ENCODE measurements at regions not wholly inside any gene's neighbourhood (a gene's known extent, or its start where the extent isn't known, plus 50 kb on each side); places are given as distances from the start of the nearest gene placed in this dataset.
A peak's percentile ranks its signal among the peaks of the same experiment; 100 is the strongest.

DNA sequence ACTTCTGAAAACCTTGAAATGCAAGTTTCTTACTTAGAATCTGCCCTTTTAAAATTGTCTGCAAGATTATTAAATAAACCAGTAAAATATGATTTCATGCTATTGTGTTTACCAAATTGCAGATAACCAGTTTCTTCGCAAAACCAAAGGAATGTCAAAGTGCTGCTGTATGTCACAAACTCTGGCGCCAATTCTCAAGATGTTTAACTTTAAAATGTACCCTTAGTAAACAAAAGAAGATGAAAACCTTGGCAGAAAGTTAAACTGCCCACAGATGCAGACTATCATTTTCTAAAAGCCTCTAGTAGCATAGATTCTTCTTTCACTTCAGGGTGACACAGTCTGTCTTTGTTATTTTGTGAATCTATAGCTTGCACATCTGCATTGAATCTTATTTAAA lies 189.2 kb downstream of the SLITRK6 start:
- H3K4me1 ChIP-seq (ENCODE audit: control insufficient read depth in 5 of 5, insufficient read depth in 5 of 5, low read length in 5 of 5) = peaks cover 0 to 10% (median 0%) of the 10 kb centered on the region in 5 donors
- H3K27me3 ChIP-seq (ENCODE audit: control insufficient read depth in 3 of 3, insufficient read depth in 3 of 3, low read length in 2 of 3) = no peaks in the 10 kb centered on the region
- H3K9ac ChIP-seq (ENCODE audit: insufficient read depth in 1 of 2, low read length in 2 of 2) = no peak overlapping the region
- no peak overlapping the region for H3K4me3 ChIP-seq
- ATAC-seq (ENCODE audit: insufficient read depth, low FRiP score) = no peak
- TF ChIP-seq, protein P1, sequence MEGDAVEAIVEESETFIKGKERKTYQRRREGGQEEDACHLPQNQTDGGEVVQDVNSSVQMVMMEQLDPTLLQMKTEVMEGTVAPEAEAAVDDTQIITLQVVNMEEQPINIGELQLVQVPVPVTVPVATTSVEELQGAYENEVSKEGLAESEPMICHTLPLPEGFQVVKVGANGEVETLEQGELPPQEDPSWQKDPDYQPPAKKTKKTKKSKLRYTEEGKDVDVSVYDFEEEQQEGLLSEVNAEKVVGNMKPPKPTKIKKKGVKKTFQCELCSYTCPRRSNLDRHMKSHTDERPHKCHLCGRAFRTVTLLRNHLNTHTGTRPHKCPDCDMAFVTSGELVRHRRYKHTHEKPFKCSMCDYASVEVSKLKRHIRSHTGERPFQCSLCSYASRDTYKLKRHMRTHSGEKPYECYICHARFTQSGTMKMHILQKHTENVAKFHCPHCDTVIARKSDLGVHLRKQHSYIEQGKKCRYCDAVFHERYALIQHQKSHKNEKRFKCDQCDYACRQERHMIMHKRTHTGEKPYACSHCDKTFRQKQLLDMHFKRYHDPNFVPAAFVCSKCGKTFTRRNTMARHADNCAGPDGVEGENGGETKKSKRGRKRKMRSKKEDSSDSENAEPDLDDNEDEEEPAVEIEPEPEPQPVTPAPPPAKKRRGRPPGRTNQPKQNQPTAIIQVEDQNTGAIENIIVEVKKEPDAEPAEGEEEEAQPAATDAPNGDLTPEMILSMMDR (IDR thresholded peaks at IDR 0.05; ENCODE audit: control extremely low read depth, extremely low read depth) = no peak
- WGBS, 2 donors = 62 to 78% methylated on average over 2 of the region's 2 CpGs
- H3K36me3 ChIP-seq (ENCODE audit: control insufficient read depth in 4 of 4, insufficient read depth in 4 of 4, low read length in 4 of 4) = no peaks in the 10 kb centered on the region
- H3K27ac ChIP-seq (ENCODE audit: low read depth in 1 of 2, low read length in 1 of 2) = no peak overlapping the region
- peak in 2 of 3 donors; percentile 53 to 55 for DNase-seq
- peaks cover 0 to 2% (median 0%) of the 10 kb centered on the region in 4 donors for H3K9me3 ChIP-seq (ENCODE audit: control insufficient read depth in 4 of 4, insufficient read depth in 3 of 4, low read length in 3 of 4)

DNA sequence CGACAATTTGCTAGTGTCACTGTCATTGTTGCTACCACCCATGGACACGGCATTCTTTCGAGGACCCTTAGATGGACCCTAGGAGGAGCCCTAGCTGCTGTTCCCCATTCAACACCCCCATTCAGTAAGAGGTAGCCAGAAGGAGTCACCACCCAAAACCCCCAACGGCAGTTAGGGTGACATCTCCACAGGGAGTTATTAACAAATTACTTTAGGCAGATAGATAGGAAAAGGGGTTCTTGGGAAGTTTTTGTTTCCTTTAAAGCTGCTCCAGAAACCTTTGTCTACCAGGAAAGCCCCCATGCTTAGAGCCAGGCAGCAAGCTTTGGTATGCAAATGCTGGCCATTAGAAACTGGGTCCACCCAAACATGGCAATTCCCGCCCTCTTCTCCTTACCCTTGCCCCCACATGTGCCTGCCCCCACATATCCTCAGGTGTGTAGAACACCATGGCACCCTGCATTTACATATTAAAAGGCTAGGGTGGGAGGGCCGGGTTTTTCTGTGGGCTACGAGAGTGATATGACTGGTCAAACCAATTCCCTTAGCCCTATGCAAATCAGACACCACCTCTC lies 190.9 kb downstream of the SLITRK6 start:
- WGBS, 2 donors = 78 to 83% methylated on average over 7 of the region's 7 CpGs
- Histone ChIP-seq H3K27ac (ENCODE audit: low read depth in 1 of 2, low read length in 1 of 2) (no peak overlapping the region), H3K4me3 (no peak overlapping the region), H3K4me1 (ENCODE audit: control insufficient read depth in 5 of 5, insufficient read depth in 5 of 5, low read length in 5 of 5) (peaks cover 0 to 10% (median 0%) of the 10 kb centered on the region in 5 donors), H3K9ac (ENCODE audit: insufficient read depth in 1 of 2, low read length in 2 of 2) (no peak overlapping the region), H3K27me3 (ENCODE audit: control insufficient read depth in 3 of 3, insufficient read depth in 3 of 3, low read length in 2 of 3) (no peaks in the 10 kb centered on the region), H3K36me3 (ENCODE audit: control insufficient read depth in 4 of 4, insufficient read depth in 4 of 4, low read length in 4 of 4) (no peaks in the 10 kb centered on the region), H3K9me3 (ENCODE audit: control insufficient read depth in 4 of 4, insufficient read depth in 3 of 4, low read length in 3 of 4) (peaks cover 0 to 2% (median 0%) of the 10 kb centered on the region in 4 donors)
- TF ChIP-seq, protein P1 (IDR thresholded peaks at IDR 0.05; ENCODE audit: control extremely low read depth, extremely low read depth) = no peak
- ATAC-seq (ENCODE audit: insufficient read depth, low FRiP score) = no peak
- no peak for DNase-seq

DNA sequence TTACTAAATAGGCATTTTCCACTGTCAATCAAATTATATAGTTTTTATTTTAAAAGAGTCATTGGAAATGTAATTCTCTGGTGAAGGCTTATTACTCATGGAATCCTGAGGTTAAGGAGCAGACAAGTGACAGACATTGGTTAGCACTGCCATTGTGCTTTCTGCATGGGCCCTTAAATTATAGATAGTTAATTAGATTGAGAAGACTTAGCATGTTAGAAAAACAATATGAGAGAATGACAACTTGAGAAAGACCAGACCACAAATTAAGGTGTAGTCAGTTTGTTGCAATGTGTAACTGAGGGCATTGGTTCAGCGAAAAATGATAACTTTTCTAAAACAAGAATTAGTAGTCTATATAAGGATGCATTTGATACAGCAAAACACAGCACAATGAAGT lies 195.5 kb downstream of the SLITRK6 start:
- H3K9ac ChIP-seq (ENCODE audit: insufficient read depth in 1 of 2, low read length in 2 of 2) = no peak overlapping the region
- DNase-seq (no peak), ATAC-seq (ENCODE audit: insufficient read depth, low FRiP score) (no peak)
- no peak overlapping the region for H3K27ac ChIP-seq (ENCODE audit: low read depth in 1 of 2, low read length in 1 of 2)
- WGBS, 2 donors = 98 to 100% methylated on average over 1 of the region's 1 CpG
- H3K4me1 ChIP-seq (ENCODE audit: control insufficient read depth in 5 of 5, insufficient read depth in 5 of 5, low read length in 5 of 5) = no peaks in the 10 kb centered on the region
- H3K4me3 ChIP-seq = no peak overlapping the region
- no peaks in the 10 kb centered on the region for H3K27me3 ChIP-seq (ENCODE audit: control insufficient read depth in 3 of 3, insufficient read depth in 3 of 3, low read length in 2 of 3)
- H3K36me3 ChIP-seq (ENCODE audit: control insufficient read depth in 4 of 4, insufficient read depth in 4 of 4, low read length in 4 of 4) = no peaks in the 10 kb centered on the region
- no peaks in the 10 kb centered on the region for H3K9me3 ChIP-seq (ENCODE audit: control insufficient read depth in 4 of 4, insufficient read depth in 3 of 4, low read length in 3 of 4)
- TF ChIP-seq, protein P1 (IDR thresholded peaks at IDR 0.05; ENCODE audit: control extremely low read depth, extremely low read depth) = no peak

DNA sequence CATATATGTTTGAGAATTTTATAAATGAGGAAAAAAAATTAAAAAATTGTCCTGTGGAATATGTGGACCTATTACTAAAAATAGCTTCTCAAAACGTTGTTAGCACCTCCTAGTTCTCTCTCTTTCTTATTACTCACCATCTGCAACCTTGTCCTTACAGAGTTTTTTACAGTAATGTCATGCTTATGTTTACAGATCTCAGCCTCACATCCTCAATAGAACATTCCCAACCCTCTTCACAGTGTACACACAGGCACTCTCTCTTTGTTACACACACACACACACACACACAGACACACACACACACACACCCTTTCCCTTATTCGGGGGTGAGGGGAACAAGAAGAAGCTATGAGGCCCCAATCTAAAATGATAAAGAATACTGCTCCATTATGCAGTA lies 197.7 kb downstream of the SLITRK6 start:
- WGBS, 2 donors = 42 to 58% methylated on average over 2 of the region's 2 CpGs
- Histone ChIP-seq H3K4me1 (ENCODE audit: control insufficient read depth in 5 of 5, insufficient read depth in 5 of 5, low read length in 5 of 5) (no peaks in the 10 kb centered on the region), H3K9me3 (ENCODE audit: control insufficient read depth in 4 of 4, insufficient read depth in 3 of 4, low read length in 3 of 4) (no peaks in the 10 kb centered on the region), H3K27me3 (ENCODE audit: control insufficient read depth in 3 of 3, insufficient read depth in 3 of 3, low read length in 2 of 3) (no peaks in the 10 kb centered on the region), H3K4me3 (no peak overlapping the region), H3K9ac (ENCODE audit: insufficient read depth in 1 of 2, low read length in 2 of 2) (no peak overlapping the region), H3K36me3 (ENCODE audit: control insufficient read depth in 4 of 4, insufficient read depth in 4 of 4, low read length in 4 of 4) (no peaks in the 10 kb centered on the region), H3K27ac (ENCODE audit: low read depth in 1 of 2, low read length in 1 of 2) (no peak overlapping the region)
- DNase-seq (no peak), ATAC-seq (ENCODE audit: insufficient read depth, low FRiP score) (no peak)
- TF ChIP-seq, protein P1 (IDR thresholded peaks at IDR 0.05; ENCODE audit: control extremely low read depth, extremely low read depth) = no peak

All from lung (tissue), 11 donors.